NCI-H526 (cell line): ENCODE measurements at regions not wholly inside any gene's neighbourhood (a gene's known extent, or its start where the extent isn't known, plus 50 kb on each side); places are given as distances from the start of the nearest gene placed in this dataset.
A peak's percentile ranks its signal among the peaks of the same experiment; 100 is the strongest.
"Not testable (repeated sequence)": the region's sequence is repeated elsewhere in the genome, so short reads cannot be mapped to it uniquely, and the experiment has no call there.

ENCODE experiments used
- DNase-seq, 2 experiments: peaks; one replicate each; lab custom pipeline; 2025; lab: John Stamatoyannopoulos, UW

DNA sequence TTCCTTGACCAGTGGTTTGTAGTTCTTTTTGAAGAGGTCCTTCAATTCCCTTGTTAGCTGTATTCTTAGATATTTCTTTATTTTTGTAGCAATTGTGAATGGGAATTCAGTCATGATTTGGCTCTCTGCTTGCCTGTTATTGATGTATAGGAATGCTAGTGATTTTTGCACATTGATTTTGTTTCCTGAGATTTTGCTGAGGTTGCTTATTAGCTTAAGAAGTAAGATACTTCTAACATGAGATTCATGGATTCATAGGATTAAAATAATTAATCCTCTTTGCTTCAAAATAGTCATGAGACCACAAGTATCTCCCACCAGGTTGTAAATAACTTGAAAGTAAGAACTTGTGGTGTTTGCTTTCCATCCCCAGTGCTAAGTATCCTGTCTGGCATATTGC, 308.9 kb downstream of the DTHD1 start:
- no peak for DNase-seq

DNA sequence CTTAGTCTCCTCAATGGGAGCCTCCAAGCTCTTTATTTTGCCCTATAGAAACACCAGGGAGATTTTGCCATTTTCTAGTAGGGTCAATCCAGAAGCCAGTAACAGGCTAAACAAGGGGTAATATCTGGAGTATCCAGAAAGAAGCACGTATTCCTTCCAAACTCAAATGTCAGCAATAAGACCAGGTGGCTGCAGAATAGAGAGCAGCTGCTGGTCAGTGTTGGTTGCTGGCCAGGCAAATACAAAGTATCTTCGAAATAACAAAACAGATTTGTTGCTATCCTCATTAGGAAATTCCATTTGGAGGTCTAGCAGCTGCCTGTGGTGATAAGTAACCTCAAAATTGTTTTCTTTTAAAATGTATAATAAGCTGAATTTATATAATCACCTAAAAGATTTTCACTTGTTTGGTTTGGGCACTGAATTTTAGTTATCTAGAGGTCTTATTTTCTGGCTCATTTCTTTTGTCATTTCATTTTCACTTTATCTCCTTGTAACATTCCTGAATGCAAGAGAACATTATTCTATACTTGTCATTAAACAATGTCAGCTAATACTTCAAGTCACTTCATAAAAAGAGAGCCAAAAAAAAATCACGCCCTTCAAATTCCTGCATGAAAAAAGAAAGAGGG, 320.6 kb downstream of the DTHD1 start:
- no peak for DNase-seq

GRCh38 chr4:36609661-36610060, 328.2 kb downstream of the DTHD1 start:
- DNase-seq: no peak

DNA sequence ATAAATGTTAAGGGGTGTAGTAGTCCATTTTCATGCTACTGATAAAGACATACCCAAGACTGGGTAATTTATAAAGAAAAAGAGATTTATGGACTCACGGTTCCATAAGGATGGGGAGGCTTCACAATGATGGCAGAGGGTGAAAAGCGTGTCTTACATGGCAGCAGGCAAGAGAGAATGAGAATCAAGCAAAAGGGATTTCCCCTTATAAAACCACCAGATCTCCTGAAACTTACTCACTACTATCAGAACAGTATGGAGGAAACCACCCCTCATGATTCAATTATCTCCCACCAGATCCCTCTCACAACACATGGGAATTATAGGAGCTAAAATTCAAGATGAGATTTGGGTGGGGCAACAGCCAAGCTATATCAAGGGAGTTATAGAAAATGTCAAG, 329.2 kb downstream of the DTHD1 start:
- DNase-seq: no peak

DNA sequence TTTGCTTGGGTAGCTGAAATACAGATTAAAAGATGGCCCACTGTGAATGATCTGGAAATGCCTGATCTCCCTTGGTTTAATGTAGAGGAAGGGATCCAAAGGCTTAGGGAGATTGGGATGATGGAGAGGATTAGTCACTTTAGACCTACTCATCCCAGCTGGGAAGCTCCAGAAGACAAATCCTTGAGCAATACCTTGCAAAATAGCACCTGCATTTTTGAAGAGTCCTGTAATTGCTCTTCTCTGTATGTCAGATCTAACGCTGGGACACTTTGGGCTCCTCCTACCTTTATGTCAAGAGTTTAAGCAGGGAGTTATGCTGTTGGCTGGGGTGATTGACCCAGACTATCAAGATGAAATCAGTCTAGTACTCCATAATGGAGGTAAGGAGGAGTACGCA, 331.7 kb downstream of the DTHD1 start:
- not testable (repeated sequence) for DNase-seq

- no peak for DNase-seq
Measured at GRCh38 chr4:36614011-36614410, 332.6 kb downstream of the DTHD1 start.

DNA sequence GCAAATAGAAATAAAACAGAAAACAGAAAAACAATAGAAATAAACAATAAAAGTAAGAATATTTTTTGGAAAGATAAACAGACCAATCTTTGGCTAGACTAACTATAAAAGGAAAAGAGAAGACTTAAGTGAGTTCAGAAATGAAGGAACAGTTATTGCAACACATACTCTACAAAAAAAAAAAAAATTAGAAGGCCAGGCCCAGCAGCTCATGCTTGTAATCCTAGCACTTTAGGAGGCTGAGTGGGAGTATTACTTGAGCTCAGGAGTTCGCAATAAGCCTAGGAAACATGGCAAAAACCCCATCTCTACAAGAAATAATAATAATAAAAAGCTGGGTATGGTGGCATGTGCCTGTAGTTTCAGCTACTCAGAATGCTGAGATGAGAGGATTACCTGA, 336.7 kb downstream of the DTHD1 start:
- no peak for DNase-seq

DNA sequence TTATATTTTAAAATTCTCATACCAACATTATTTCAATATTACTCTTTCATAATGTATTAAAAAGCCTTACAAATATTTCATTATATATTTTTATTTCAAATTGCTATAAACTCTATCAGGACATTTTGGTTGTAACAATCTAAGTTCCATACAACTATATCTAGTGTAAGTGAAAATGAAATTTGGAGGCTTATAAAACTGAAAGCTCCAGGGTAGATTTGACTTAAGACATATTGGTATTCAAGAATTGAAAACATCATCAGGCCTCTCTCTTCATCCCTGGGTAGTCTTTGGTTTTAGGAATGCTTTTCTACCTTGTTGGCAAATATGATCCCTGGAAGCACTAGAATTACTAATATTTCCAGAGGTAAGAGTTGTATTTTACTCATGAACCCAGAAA, 342.6 kb downstream of the DTHD1 start:
- DNase-seq: no peak

- DNase-seq: no peak
Measured at GRCh38 chr4:36638273-36638811, 356.9 kb downstream of the DTHD1 start.

GRCh38 chr4:36640876-36641275, 359.5 kb downstream of the DTHD1 start:
- no peak for DNase-seq

DNA sequence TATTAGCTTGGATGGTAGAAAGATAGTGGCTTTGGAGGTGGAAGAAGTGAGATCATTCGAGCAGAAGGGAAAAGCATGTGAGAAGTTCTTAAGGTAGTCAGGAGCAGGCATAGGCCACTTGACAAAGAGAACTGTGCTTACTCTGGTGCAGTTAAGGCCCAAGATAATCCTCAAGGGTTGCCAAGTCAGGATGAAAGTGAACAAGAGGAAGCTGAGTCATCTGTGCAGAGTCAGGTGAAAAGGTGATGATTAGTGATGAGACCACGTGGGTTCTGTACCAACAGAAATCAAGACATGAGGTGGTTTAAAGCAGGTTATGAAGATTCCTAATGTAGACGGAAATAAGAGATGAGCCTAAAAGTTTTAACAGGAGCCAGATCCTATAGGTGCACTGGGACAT, 369.8 kb downstream of the DTHD1 start:
- DNase-seq: no peak

- no peak for DNase-seq
Measured at GRCh38 chr4:36652857-36653256, 371.4 kb downstream of the DTHD1 start.

GRCh38 chr4:36665985-36666527, 384.6 kb downstream of the DTHD1 start:
- no peak for DNase-seq

DNA sequence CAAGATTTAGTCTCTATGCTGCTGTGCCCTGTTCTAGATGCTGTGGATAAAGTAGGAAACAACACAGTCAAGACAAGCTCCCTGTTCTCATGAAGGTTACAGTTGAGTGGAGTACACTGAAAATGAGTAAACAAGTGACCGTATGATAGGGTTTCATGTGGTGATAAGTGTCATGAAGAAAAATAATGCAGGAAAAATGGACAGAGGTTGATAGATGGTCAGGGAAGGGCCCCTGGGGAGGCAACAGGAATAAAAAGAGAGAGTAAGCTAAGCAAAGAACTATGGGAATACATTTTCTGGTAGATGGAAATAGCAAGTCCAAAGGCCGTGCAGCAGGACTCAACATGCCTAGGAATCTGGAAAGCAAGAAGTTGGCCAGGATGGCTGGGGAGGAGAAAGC, 394.0 kb downstream of the DTHD1 start:
- no peak for DNase-seq

- DNase-seq: peak in 1 of 2 experiments; percentile 25
Measured at GRCh38 chr4:36676139-36677050, 395.0 kb downstream of the DTHD1 start.

GRCh38 chr4:36677112-36677511, 395.7 kb downstream of the DTHD1 start:
- no peak for DNase-seq

GRCh38 chr4:36677874-36678273, 396.5 kb downstream of the DTHD1 start:
- no peak for DNase-seq

DNA sequence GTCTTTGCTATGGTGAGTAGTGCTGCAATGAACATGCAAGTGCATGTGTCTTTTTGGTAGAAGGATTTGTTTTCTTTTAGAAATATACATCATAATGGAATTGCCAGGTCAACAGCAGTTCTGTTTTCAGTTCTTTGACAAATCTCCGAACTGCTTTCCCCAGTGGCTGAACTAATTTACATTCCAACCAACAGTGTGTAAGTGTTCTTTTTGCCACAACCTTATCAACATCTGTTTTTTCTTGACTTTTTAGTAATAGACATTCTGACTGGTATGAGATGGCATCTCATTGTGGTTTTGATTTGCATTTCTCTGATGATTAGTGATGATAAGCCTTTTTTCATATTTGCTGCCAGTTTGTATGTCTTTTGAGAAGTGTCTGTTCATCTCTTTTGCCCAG, 406.3 kb downstream of the DTHD1 start:
- DNase-seq: no peak

DNA sequence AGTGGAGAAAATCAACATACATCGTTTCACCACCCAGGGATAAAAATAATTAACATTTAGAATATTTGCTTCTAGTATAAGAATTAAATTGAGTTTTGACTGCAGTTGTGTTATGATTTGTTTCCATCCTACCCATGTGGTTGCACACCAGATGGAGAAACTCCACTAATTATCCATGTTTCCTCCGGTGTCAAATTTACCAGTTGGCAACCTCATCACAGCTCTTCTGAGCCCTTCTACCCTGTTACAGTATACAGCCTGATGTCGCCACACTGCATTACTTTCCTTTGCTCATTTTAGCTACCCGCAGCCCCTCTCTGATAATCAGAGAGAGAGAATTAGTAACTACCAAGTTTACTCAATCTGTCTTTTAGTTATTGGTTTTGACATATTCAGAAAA, 411.2 kb downstream of the DTHD1 start:
- DNase-seq: no peak

GRCh38 chr4:36702245-36702644, 420.8 kb downstream of the DTHD1 start:
- DNase-seq: no peak

- no peak for DNase-seq
Measured at GRCh38 chr4:36704289-36704688, 422.9 kb downstream of the DTHD1 start.

GRCh38 chr4:36709991-36710390, 428.6 kb downstream of the DTHD1 start:
- DNase-seq: no peak

DNA sequence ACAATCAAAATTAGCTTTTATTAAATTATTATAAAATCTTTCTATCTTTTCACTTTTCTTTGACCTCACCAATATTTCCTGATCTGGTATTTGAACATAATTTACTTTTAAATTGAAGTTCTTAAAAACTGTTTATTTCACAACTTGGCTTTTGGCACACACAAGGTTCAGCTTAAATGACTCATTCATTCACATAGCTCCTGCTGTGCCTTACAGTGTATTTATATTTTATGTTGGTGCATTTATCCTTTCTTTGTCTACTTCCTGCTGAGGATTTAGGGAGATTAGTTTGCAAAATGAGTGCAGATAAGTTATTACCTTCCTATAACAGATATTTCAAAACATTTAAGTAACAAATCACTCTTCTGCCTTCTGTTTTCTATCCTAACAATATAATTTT, 430.6 kb downstream of the DTHD1 start:
- DNase-seq: no peak
